Anterior cingulate cortex (tissue), 58 donors: ENCODE measurements at regions not wholly inside any gene's neighbourhood (a gene's known extent, or its start where the extent isn't known, plus 50 kb on each side); places are given as distances from the start of the nearest gene placed in this dataset.
"Not testable (repeated sequence)": the region's sequence is repeated elsewhere in the genome, so short reads cannot be mapped to it uniquely, and the experiment has no call there.

Experiments used
- DNase-seq, 58 donors: peaks; one replicate each; lab custom pipeline; 2025; lab: John Stamatoyannopoulos, UW

- DNase-seq: not testable (repeated sequence)
These were observed 803.2 kb upstream of the CA10 start for GRCh38 chr17:52961751-52962150.

GRCh38 chr17:52957411-52957810, 798.9 kb upstream of the CA10 start:
- no peak for DNase-seq

DNA sequence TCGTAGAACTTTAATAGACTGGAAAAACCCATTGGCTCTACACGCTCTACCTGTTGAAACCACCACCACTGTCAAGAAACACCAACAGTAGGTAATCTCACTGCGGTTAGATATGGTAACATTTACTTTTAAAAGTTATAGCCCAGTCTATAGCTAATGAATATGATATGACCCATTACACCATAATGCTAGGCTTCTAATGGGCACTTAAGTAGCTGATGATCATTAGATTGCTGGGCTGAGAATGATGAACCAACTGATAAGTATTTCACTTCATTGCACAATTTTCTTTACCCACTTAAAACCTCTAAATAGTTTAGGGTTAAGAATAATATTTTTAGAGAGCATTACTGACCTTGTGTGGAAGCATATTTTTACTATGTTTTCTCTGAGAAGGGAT, 788.9 kb upstream of the CA10 start:
- no peak for DNase-seq

DNA sequence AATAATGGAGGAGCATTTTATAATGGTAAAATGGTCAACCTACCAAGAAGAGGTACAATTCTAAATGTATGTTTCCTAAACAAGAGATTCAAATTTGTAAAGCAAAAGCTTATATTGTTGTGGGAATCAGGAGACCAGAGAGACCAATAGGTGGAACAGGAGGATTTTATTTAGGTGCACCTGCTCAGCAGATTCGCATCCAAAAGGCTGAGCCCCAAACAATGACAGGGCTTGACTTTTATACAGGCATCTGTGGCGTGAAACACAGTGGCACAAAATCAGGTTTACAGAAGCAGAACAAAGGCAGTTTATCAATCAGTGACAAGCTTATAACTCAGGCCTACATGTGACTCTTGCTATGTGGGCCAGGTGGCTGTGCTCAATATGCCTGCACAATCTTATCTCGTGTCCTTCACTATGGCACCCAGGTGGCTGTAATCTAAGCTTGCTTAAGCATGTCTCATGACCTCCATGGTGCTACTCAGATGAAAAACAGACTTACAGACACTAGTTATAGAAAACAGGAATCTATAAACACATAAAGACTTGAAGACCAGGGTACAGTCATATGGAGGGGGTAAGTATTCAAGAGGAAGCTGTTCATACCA, 780.2 kb upstream of the CA10 start:
- DNase-seq: no peak

DNA sequence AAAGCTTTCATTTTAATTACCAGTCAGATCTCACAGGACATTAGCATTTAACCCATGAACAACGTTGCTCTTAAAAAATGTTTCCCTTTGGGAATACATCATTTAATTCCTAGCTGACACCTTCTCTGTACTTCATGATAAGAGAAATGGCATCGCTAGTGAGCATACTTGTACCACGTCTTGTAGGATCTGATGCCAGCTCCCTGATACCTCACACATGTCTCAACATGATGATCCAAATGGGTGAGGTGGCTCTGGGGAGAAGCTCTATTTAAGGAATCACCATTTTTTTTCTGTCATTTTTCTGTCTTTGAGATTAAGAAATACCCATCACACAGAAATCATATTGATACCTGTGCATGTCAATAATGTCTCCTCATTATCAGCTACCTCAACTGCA, 772.1 kb upstream of the CA10 start:
- DNase-seq: no peak

DNA sequence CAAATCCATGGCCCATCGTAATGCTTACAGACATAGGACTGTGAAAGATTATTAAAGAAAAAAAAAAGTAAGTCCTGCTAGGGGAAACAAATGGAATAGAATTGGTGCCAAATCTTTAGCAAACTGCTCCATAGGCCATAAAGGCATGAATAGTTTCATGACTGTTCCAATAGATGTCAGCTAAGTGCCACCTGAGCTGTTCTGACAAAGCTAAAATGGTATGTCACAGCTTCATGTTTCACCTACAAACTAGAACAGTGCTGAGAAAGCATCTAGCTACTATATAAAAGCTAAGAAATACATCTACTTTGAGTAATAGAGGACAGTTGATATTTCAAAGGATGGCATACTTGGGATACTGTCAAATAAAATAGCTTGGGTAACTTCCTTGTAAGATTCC, 771.6 kb upstream of the CA10 start:
- DNase-seq: no peak

DNA sequence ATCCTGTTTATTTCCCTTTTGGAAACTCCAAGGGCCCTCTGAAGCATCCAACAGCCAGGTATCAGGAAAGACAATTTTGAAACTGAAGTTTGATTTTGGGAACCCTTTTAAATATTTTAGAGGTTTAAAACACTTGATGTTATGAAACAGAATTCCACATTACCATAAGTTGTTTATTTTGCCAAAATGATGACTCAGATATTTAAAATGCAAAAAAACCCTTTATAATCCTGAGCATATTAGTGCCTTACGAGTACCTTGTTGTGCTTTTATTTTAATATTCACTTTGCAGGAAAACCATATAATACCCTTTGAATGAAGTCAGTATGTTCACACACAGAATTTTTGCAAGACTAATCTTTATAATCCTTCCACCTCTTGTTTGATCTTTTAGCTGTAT, 765.1 kb upstream of the CA10 start:
- DNase-seq: no peak

DNA sequence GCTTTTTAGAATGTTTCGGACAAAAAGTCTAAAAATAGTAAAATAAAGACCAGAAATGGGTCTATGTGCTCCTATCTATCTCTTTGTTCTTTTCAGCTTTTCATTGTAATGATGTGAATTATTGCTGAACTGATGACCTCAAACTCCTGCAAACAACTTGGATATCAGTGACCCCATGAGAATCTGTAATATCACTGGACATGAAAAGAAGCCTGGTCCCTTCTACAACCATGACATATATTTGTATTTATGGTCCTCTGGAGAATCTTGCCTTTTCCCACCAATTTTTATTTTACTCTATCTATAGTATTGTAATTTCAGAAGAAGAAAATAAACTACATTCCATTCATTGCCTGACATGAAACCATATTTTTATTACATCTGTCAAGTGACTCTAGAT, 740.7 kb upstream of the CA10 start:
- no peak for DNase-seq

DNA sequence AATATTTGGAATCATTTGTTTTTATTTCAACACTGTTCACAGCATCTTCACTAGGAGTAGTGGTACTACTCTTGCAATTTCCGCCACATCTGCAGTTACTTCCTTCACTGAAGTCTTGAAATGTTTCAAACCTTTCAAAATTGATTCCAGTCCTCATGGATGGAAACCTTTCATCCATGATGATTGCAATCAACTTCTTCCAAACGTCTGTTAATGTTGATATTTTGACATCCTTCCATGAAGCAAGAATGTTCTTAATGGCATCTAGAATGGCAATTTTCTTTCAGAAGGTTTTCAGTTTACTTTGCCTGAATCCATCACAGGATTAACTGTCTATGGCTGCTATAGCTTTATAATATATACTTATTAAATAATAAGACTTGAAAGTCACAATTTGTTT, 736.8 kb upstream of the CA10 start:
- DNase-seq: no peak

DNA sequence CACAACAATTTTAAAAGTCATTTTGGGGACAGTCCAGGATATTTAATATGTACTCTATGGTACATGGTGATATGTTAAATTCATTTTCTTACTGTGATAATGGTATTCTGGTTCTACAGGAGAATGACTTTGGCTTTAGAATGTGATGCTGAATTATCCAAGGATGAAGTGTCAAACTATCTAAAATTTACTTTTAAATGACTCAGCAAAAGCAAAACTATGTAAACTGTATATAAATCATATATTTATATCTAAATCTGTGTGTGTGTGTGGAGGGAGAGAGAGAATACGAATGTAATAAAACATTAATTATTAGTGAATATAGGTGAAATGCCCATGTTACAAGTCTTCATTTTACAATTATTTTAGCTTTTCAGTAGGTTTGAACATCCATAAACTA, 733.8 kb upstream of the CA10 start:
- no peak for DNase-seq

DNA sequence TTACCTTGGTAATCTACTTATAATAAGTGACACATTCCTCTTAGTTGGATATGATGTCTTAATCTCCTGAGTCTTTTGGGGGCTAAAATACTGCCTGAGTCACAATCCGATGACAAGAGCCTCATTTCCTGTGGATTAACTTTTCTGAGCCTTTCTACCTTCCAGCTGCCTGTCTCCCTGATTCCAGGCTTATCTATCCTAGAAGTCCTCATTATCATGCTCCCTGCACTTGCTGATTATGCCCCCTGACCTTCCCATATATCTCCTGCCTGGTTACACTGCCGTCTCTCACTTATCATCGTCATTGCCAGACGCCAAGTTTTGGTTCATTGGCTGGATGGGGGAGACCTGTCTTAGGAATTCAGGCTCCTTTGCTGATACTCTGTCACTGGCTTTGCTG, 727.4 kb upstream of the CA10 start:
- no peak for DNase-seq

GRCh38 chr17:52883907-52884491, 725.5 kb upstream of the CA10 start:
- not testable (repeated sequence) for DNase-seq

- DNase-seq: not testable (repeated sequence)
These were observed 688.3 kb upstream of the CA10 start for GRCh38 chr17:52846767-52847166.

- DNase-seq: no peak
These were observed 683.5 kb upstream of the CA10 start for GRCh38 chr17:52841971-52842370.

- peak in 1 of 58 donors; percentile 1 for DNase-seq
These were observed 679.0 kb upstream of the CA10 start for GRCh38 chr17:52837492-52837891.

GRCh38 chr17:52831536-52831935, 673.0 kb upstream of the CA10 start:
- DNase-seq: no peak

DNA sequence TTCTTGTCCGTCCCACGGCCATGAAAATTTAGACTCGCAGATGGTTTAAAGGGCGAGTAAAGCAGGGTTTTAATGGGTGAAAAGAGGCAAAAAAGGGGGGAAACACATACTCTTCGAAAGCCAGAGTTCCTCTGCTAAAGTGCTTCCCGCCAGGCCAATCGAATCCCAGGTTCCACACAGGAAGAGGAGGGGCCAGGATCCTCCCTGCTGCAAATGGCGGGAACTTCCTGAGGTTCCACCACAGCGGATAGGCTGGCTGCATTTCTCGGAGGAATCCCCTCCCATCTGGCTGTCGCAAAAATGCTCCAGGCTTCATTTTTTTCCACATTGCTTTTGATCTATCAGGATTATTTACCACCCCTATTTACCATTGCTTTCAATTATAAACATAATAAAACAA, 670.1 kb upstream of the CA10 start:
- no peak for DNase-seq

DNA sequence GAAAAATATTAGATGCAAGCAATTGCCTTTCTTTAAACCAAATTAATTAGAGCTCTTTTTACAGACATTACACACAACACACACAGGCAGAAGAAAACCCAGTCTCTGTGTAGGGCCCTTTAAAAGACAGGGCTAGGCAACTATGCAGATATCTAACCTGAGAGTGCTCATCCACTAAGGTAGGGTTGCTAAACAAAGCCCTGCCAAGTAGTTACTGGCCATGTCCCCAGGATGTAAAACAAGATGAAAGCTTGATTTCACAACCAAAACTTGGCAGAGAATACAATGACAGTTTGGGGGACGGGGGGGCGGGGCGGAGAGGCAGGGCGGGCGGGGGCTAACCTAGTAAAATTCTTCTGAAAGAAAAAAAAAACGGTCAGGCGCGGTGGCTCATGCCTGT, 669.0 kb upstream of the CA10 start:
- DNase-seq: no peak

DNA sequence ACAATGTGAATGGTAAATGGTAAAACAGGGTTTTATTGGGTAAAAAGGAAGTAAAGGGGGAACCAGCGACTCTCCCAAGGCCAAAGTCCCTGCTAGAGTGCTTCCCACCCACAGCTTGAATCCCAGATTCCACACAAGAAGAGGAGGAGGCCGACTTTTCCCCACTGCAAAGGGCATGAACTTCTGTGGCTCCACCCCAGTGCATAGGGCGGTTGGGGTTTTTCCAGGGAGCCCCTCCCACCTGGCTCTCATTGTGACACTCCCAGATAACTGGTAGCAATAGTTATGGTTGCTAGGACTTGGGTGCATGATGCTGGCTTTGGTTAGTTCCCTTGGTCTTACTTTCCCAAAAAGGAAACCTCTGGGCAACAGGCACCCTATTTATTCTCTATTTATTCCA, 666.0 kb upstream of the CA10 start:
- DNase-seq: no peak

- no peak for DNase-seq
These were observed 664.6 kb upstream of the CA10 start for GRCh38 chr17:52823155-52823554.

DNA sequence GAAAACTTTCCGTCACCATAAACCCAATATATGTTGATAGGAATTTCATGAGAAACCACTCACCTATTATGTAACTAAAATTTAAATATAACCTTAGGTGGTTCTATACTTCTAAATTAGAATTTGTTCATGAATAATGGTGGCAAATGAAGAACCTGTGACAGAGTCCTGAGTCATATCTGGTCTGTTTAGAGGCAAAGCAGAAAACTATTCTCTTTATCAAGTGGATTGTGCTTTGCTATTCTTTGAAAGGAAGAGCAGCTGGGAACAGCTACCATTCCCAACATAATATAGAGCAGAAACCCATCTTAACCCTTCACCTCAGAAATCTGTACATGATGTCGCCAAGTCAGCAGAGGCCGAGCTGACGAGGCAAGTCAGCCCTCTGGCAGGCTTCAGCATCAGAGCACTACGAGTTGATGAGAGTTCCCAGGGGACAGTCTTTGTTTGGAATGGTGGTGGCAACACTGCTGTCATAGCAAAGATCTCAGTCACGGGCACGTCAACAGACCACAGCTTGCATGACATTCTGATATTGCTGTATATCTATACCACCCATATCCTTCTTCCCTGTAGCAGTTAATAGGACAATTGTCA, 631.9 kb upstream of the CA10 start:
- DNase-seq: no peak

- DNase-seq: no peak
These were observed 631.3 kb upstream of the CA10 start for GRCh38 chr17:52789829-52790228.

GRCh38 chr17:52776234-52776633, 617.7 kb upstream of the CA10 start:
- DNase-seq: no peak
